Ascending aorta (tissue), 2 donors: ENCODE measurements at regions not wholly inside any gene's neighbourhood (a gene's known extent, or its start where the extent isn't known, plus 50 kb on each side); places are given as distances from the start of the nearest gene placed in this dataset.

ENCODE experiments used
- DNase-seq, 2 donors: peaks; one replicate each; pipeline ENCODE4 v3.0.0-alpha.2; 2019; ENCODE audit warnings: low spot score in 2 of 2
- H3K27ac ChIP-seq, 2 donors: fragments of 200-600 bp; sonication (generic); one replicate each; pipeline ENCODE4 v1.5.1; 2016 to 2017; ENCODE audit warnings: mild to moderate bottlenecking in 1 of 2
- H3K27me3 ChIP-seq: fragments of 200-600 bp; sonication (generic); one replicate; pipeline ENCODE4 v1.5.1; 2017
- H3K36me3 ChIP-seq, 2 donors: fragments of 200-600 bp; sonication (generic); one replicate each; pipeline ENCODE4 v1.5.1; 2016
- H3K4me1 ChIP-seq, 2 donors: fragments of 200-600 bp; sonication (generic); one replicate each; pipeline ENCODE4 v1.5.1; 2016 to 2017; ENCODE audit warnings: mild to moderate bottlenecking in 1 of 2
- H3K4me3 ChIP-seq, 2 donors: fragments of 200-600 bp; sonication (generic); one replicate each; pipeline ENCODE4 v1.5.1; 2016 to 2017; ENCODE audit warnings: mild to moderate bottlenecking in 1 of 2
- H3K9me3 ChIP-seq, 2 donors: fragments of 200-600 bp; sonication (generic); one replicate each; pipeline ENCODE4 v1.5.1; 2016
- intact Hi-C: fragments of 100-400 bp; cut with DNase I; formaldehyde crosslinking; loops from one replicate; pipeline ENCODE4 v1.15.1; 2023
- TF ChIP-seq, protein P1 (sequence below), 3 experiments: fragments of 200-600 bp in 2 of 3; fragments of 450-650 bp in 1 of 3; sonication (generic) in 2 of 3; IDR thresholded peaks; one replicate each; pipeline ENCODE4 v1.5.1; 2016 to 2019; ENCODE audit warnings: antibody characterized with exemption in 3 of 3, mild to moderate bottlenecking in 1 of 3, moderate library complexity in 1 of 3

DNA sequence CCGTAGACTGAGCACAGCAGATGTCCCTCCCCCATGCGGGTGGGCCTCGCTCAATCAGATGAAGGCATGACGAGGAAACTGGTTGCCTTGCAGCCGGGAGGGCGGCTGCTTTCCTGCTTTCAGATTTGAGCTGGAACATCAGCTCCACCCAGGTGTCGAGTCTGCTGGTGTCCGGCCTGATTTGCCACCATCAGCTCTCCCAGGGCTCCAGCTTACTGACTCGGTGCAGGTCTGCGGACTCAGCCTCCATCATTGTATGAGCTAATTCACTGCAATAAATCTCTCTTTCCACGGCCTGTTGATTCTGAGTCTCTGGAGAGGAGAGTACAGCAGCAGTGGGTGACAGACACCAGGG, 156.2 kb downstream of the KIF26A start:
- no peaks in the 10 kb centered on the region for H3K4me1 ChIP-seq
- H3K4me3 ChIP-seq = no peak overlapping the region
- no peaks in the 10 kb centered on the region for H3K36me3 ChIP-seq
- no peak for DNase-seq
- TF ChIP-seq, protein P1, sequence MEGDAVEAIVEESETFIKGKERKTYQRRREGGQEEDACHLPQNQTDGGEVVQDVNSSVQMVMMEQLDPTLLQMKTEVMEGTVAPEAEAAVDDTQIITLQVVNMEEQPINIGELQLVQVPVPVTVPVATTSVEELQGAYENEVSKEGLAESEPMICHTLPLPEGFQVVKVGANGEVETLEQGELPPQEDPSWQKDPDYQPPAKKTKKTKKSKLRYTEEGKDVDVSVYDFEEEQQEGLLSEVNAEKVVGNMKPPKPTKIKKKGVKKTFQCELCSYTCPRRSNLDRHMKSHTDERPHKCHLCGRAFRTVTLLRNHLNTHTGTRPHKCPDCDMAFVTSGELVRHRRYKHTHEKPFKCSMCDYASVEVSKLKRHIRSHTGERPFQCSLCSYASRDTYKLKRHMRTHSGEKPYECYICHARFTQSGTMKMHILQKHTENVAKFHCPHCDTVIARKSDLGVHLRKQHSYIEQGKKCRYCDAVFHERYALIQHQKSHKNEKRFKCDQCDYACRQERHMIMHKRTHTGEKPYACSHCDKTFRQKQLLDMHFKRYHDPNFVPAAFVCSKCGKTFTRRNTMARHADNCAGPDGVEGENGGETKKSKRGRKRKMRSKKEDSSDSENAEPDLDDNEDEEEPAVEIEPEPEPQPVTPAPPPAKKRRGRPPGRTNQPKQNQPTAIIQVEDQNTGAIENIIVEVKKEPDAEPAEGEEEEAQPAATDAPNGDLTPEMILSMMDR (IDR thresholded peaks at IDR 0.05) = no peak
- intact Hi-C loops = no loop called here
- no peak overlapping the region for H3K27ac ChIP-seq
- H3K9me3 ChIP-seq = no peaks in the 10 kb centered on the region
- H3K27me3 ChIP-seq = no peaks in the 10 kb centered on the region

DNA sequence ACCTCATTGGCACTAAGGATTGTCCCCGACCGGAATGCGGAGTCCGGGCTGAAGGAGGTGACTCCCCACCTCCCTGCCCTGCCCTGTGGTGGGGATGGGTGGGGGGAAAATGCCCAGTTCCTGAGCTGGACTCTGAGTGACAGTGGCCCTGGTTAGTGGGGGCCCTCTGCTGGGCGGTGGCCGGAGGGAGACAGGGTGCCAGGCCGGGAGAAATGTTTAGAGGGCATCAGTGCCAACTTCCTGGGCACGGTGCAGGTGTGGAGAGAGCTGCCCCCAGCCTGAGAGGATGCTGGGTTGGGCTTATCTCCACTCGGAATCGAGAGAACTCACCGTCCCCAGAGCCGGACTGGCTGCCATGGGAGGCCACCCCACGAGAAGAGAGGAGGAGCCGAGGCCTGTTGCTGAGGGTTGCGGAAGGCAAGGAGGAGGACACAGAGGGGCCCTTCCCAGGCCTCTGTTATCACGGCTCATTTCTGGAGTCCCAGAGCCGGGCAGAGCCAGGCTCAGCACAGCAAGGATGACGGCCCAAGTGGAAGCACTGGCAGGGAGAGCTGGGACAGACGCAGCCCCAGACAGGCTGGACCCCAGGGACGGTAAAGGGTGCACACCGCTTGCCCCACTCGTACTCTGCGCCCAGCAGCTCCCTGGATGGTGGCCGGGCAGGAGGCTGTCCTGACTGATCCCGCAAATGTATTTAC, 156.7 kb downstream of the KIF26A start:
- Histone ChIP-seq H3K27me3 (no peaks in the 10 kb centered on the region), H3K27ac (no peak overlapping the region), H3K9me3 (no peaks in the 10 kb centered on the region), H3K4me3 (no peak overlapping the region), H3K4me1 (no peaks in the 10 kb centered on the region), H3K36me3 (no peaks in the 10 kb centered on the region)
- intact Hi-C loops = no loop called here
- TF ChIP-seq, protein P1 (IDR thresholded peaks at IDR 0.05) = no peak
- no peak for DNase-seq

DNA sequence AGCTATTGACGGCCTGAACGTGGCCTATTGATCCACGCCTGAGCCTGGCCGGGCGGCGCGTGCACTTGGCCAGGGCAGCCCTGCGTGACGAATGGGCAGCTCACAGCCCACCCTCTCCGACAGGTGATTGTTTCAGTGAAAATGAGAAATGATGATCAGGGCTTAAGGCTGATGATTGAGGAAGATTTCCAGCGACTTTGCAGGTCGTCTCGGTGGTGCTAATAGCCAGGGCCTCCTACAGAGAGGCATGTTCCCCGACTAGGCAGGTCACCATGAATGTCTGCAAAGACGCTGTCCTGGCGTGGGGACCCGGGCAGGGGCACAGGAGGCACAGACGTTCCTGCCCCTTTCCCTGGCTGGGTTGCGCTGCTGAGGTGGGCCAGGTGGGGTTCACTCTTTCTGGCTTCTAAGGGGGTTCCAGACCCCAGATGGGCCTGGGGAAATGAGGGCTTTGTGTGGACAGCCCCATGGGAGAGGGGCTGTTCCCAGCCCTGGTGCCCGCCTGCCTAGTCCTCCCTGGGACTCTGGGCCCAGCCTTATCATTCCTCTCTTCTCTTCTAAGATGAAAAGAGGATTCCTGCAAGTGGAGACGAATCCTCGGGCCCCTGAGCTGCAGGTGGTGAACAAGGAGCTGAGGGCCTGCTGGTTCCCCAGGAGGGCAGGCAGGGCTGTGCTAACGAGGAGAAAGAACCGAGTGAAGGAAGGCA, 157.4 kb downstream of the KIF26A start:
- Histone ChIP-seq H3K9me3 (no peaks in the 10 kb centered on the region), H3K36me3 (no peaks in the 10 kb centered on the region), H3K27me3 (no peaks in the 10 kb centered on the region), H3K4me1 (no peaks in the 10 kb centered on the region), H3K4me3 (no peak overlapping the region), H3K27ac (no peak overlapping the region)
- TF ChIP-seq, protein P1 (IDR thresholded peaks at IDR 0.05) = no peak
- intact Hi-C loops = no loop called here
- DNase-seq = no peak

DNA sequence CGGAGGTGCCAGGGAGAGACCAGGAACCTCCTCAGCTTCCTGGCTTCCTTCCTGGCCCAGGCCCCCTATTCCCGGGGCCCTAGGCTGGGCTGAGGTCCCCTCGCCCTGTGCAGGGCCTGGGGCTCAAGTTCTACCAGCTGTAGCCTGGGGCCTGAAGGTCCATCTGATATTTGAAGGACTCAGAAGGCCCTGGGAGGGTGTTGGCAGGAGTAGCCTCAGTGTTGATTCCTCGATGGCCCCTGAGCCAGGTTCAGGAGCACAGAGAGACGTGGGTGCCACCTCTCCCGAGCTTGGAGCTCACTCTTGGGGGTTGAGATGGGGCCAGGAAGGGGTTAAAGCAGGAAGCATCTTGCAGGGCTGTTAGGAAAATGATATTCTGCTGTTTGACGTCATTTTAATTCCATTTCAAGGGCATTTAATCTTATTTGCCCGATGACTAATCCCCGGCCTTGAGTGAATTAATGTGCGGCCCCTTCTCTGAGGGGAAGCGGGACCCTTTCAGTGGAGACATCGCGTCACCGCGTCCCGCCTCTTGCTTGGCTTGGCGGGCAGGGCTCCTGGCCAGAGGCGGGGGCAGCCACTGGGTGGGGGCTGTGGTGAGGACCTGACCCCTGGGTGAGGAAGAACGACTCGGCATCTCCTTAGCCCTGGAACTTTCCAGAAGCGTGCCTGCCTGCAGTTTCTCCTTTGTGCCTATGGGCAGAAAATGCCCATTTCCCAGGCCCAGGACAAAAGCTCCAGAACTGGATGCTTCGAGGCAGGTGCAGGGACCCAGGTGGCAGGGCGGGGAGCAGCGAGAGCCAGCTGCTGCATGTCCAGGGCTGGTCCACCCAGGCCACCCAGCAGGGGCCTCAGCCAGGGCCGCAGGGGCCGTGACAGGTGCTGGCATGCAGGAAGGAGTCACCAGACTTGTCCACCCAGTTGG, 158.3 kb downstream of the KIF26A start:
- Histone ChIP-seq H3K4me1 (no peaks in the 10 kb centered on the region), H3K4me3 (no peak overlapping the region), H3K27me3 (no peaks in the 10 kb centered on the region), H3K27ac (no peak overlapping the region), H3K36me3 (no peaks in the 10 kb centered on the region), H3K9me3 (no peaks in the 10 kb centered on the region)
- DNase-seq = no peak
- TF ChIP-seq, protein P1 (IDR thresholded peaks at IDR 0.05) = no peak
- intact Hi-C loops = no loop called here

DNA sequence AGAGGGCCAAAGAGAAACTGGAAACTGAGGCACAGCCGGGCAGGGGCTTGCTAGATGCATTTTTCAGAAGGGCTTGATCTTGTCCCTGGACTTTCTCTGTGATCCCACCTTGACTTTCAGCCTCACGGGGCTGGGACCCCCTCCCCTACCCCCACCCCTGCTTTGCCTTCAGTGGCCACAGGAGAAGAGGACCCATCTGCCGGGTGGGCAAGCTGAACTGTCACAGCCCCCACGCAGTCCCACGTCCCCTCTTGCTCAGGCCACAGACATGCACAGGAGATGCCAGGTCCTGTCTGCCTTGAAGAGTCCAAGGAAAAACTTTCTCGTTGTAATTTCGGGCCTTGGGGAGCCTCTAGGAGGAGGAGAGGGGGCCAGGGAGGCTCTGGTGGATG, 158.9 kb downstream of the KIF26A start:
- H3K4me1 ChIP-seq = no peaks in the 10 kb centered on the region
- intact Hi-C loops = no loop called here
- H3K36me3 ChIP-seq = no peaks in the 10 kb centered on the region
- DNase-seq = no peak
- no peaks in the 10 kb centered on the region for H3K27me3 ChIP-seq
- TF ChIP-seq, protein P1 (IDR thresholded peaks at IDR 0.05) = no peak
- H3K27ac ChIP-seq = no peak overlapping the region
- no peak overlapping the region for H3K4me3 ChIP-seq
- H3K9me3 ChIP-seq = no peaks in the 10 kb centered on the region
